IMR-90 (cell line): ENCODE measurements at regions not wholly inside any gene's neighbourhood (a gene's known extent, or its start where the extent isn't known, plus 50 kb on each side); places are given as distances from the start of the nearest gene placed in this dataset.
A peak's percentile ranks its signal among the peaks of the same experiment; 100 is the strongest.

Source experiments
- ATAC-seq: fragments of 200-7000 bp; cut with Tn5 transposase; 2 replicates; pipeline ENCODE4 v1.9.1; 2020; ENCODE audit warnings: low read depth, mild to moderate bottlenecking, moderate library complexity
- BruUV-seq: library from RNA; stranded (reverse); fragments of 400-500 nt; replicated peaks from 2 replicates; lab custom pipeline; 2021; lab: Mats Ljungman, UMichigan
- CTCF ChIA-PET: fragments of 300-600 bp; formaldehyde crosslinking; extraction: SDS; loops from one replicate; lab custom pipeline; 2021; ENCODE audit warnings: antibody characterized with exemption; lab: Yijun Ruan, JAX
- POLR2A ChIA-PET: fragments of 300-600 bp; sonication (Branson Sonifier 250); formaldehyde crosslinking; loops from one replicate; lab custom pipeline; 2022; ENCODE audit warnings: antibody characterized with exemption; ENCODE audit not compliant: unreplicated experiment; lab: Charles Lee
- DNase-seq: peaks from one replicate; pipeline ENCODE4 v3.0.0; 2013
- H2AFZ ChIP-seq: replicated peaks from 2 replicates; pipeline ENCODE3; 2013; ENCODE audit warnings: low read length, mild to moderate bottlenecking; ENCODE audit not compliant: poor library complexity
- H2AK5ac ChIP-seq: 2 replicates; pipeline ENCODE4 v1.6.1; 2013; ENCODE audit warnings: low read depth, low read length, inconsistent platforms
- H2AK9ac ChIP-seq: replicated peaks from 2 replicates; pipeline ENCODE3; 2013; ENCODE audit warnings: mild to moderate bottlenecking, low read depth, low read length, moderate library complexity; ENCODE audit not compliant: poor library complexity
- H2BK120ac ChIP-seq: 2 replicates; pipeline ENCODE4 v1.6.1; 2013; ENCODE audit warnings: low read depth, low read length, inconsistent platforms
- H2BK15ac ChIP-seq: 3 replicates; pipeline ENCODE4 v1.6.1; 2013; ENCODE audit warnings: low read depth, low read length, inconsistent platforms
- H2BK20ac ChIP-seq: 2 replicates; pipeline ENCODE4 v1.6.1; 2013; ENCODE audit warnings: low read depth, mild to moderate bottlenecking, inconsistent platforms, low read length, moderate library complexity
- H2BK5ac ChIP-seq: 2 replicates; pipeline ENCODE4 v1.6.1; 2013; ENCODE audit warnings: mild to moderate bottlenecking, low read depth, low read length, inconsistent platforms; ENCODE audit not compliant: poor library complexity, severe bottlenecking
- H3K14ac ChIP-seq: replicated peaks from 2 replicates; pipeline ENCODE4 v1.6.1; 2013; ENCODE audit warnings: low read depth, low read length, inconsistent platforms
- H3K18ac ChIP-seq: 2 replicates; pipeline ENCODE4 v1.6.1; 2013; ENCODE audit warnings: low read depth, low read length, control low read depth
- H3K23ac ChIP-seq: 2 replicates; pipeline ENCODE4 v1.6.1; 2013; ENCODE audit warnings: low read depth, low read length, inconsistent platforms
- H3K27ac ChIP-seq: 2 replicates; pipeline ENCODE4 v1.5.1; 2013; ENCODE audit warnings: mild to moderate bottlenecking, control low read depth, low read length; ENCODE audit not compliant: insufficient read depth
- H3K27me3 ChIP-seq: 2 replicates; pipeline ENCODE4 v1.6.1; 2013; ENCODE audit warnings: low read length; ENCODE audit not compliant: control insufficient read depth, insufficient read depth
- H3K36me3 ChIP-seq: 2 replicates; pipeline ENCODE4 v1.6.1; 2013; ENCODE audit warnings: low read length, mixed read lengths; ENCODE audit not compliant: control insufficient read depth, insufficient read depth
- H3K4ac ChIP-seq: 2 replicates; pipeline ENCODE4 v1.6.1; 2013; ENCODE audit warnings: low read depth, low read length, inconsistent platforms
- H3K4me1 ChIP-seq: 2 replicates; pipeline ENCODE4 v1.6.1; 2013; ENCODE audit warnings: low read length, mixed read lengths; ENCODE audit not compliant: control insufficient read depth, insufficient read depth
- H3K4me2 ChIP-seq: 2 replicates; pipeline ENCODE4 v1.6.1; 2013; ENCODE audit warnings: low read depth, mild to moderate bottlenecking, control low read depth, low read length, moderate library complexity
- H3K4me3 ChIP-seq: 2 replicates; pipeline ENCODE4 v1.5.1; 2013; ENCODE audit warnings: low read depth, mild to moderate bottlenecking, control low read depth, low read length, moderate library complexity; ENCODE audit not compliant: insufficient read depth
- H3K56ac ChIP-seq: 2 replicates; pipeline ENCODE4 v1.6.1; 2013; ENCODE audit warnings: low read length, inconsistent platforms; ENCODE audit not compliant: insufficient read depth; ENCODE audit errors: extremely low read depth
- H3K79me1 ChIP-seq, 2 experiments: 2 replicates each; pipeline ENCODE4 v1.6.1; 2013; ENCODE audit warnings: low read length in 2 of 2, inconsistent platforms in 1 of 2, low read depth in 1 of 2
- H3K9ac ChIP-seq: 2 replicates; pipeline ENCODE4 v1.6.1; 2013; ENCODE audit warnings: low read depth, low read length, control low read depth
- H3K9me1 ChIP-seq: 2 replicates; pipeline ENCODE4 v1.6.1; 2013; ENCODE audit warnings: low read length, inconsistent platforms; ENCODE audit not compliant: insufficient read depth
- H3K9me3 ChIP-seq: 2 replicates; pipeline ENCODE4 v1.6.1; 2013; ENCODE audit warnings: low read length; ENCODE audit not compliant: control insufficient read depth, insufficient read depth
- H4K20me1 ChIP-seq: 2 replicates; pipeline ENCODE4 v1.6.1; 2013; ENCODE audit warnings: low read length, inconsistent platforms; ENCODE audit not compliant: insufficient read depth
- H4K5ac ChIP-seq: 2 replicates; pipeline ENCODE4 v1.6.1; 2013; ENCODE audit warnings: mild to moderate bottlenecking, low read depth, low read length, control low read depth
- H4K8ac ChIP-seq, 2 experiments: 2 replicates each; pipeline ENCODE4 v1.6.1; 2013; ENCODE audit warnings: low read depth in 2 of 2, low read length in 2 of 2, control low read depth in 1 of 2, inconsistent platforms in 1 of 2
- H4K91ac ChIP-seq: 2 replicates; pipeline ENCODE4 v1.6.1; 2013; ENCODE audit warnings: low read depth, low read length, inconsistent platforms; ENCODE audit not compliant: insufficient read depth
- BHLHE40 ChIP-seq: fragments of 150-350 bp; IDR thresholded peaks from 2 replicates; pipeline ENCODE4 v1.6.1; 2016; ENCODE audit warnings: mild to moderate bottlenecking, low read depth, low read length
- MAZ ChIP-seq: IDR thresholded peaks from 2 replicates; pipeline ENCODE4 v1.6.1; 2012; ENCODE audit warnings: low read depth, mild to moderate bottlenecking, low read length, improper control_type of control experiment, moderate library complexity, borderline replicate concordance
- NFE2L2 ChIP-seq: fragments of 150-350 bp; IDR thresholded peaks from 2 replicates; pipeline ENCODE4 v1.6.1; 2016; ENCODE audit warnings: low read depth, mild to moderate bottlenecking, low read length
- WGBS, 2 experiments: methylation state at CpG; one replicate each; pipeline versions ENCODE4 v1.1.5 to v1.1.7; 2013; ENCODE audit warnings: missing lambda C conversion rate in 2 of 2; ENCODE audit not compliant: insufficient read length in 1 of 2; ENCODE audit errors: extremely low coverage in 2 of 2; 5-methylcytosine and 5-hydroxymethylcytosine counted together
- dilution Hi-C: fragments of 300-500 bp; cut with HindIII; formaldehyde crosslinking; loops from one replicate; pipeline ENCODE4 v1.14.3; 2018; ENCODE audit warnings: low sequenced_read_pairs; ENCODE audit not compliant: unreplicated experiment
- in situ Hi-C: fragments of 300-500 bp; cut with MboI; formaldehyde crosslinking; loops from 3 replicates; pipeline ENCODE4 v1.14.3; 2019; ENCODE audit warnings: low sequenced_read_pairs, inconsistent platforms, mixed read lengths
- intact Hi-C: fragments of 100-400 bp; cut with micrococcal nuclease; formaldehyde crosslinking; loops from 2 replicates; pipeline ENCODE4 v1.10.0; 2022
- TF ChIP-seq, protein P1 (sequence below): conservative IDR thresholded peaks from 2 replicates; pipeline ENCODE4 v1.5.1; 2012; ENCODE audit warnings: mild to moderate bottlenecking, low read depth, low read length, improper control_type of control experiment

DNA sequence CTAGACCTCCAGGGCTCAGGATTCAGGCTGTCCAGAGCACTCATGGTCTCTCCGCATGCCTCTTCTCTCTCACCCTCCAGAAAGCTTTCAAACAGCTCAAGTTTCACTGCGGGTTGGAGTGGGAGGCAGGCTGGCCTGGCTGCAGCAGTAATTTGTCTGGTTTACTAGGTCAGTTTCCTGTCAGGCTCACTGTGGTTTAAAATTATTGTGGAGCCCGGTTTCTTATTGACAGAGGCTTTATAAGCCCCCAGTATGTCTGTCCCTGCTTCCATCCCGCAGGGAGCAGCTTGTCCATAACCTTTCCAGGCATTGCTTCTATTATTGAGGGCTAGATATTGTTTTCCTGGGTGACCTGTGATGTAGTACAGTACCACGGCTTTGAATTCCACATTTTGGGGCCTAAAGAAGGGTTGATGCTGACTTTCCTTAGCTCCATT lies 235.3 kb upstream of the SORL1-AS1 start:
- Histone ChIP-seq H3K14ac (peak overlapping the region; percentile 73; the same call in 1 of the 2 replicates), H3K23ac (no peak overlapping the region; the same call in 1 of the 2 replicates), H3K9ac (no peak overlapping the region), H2AK9ac (no peak overlapping the region), H2BK15ac (no peak overlapping the region), H3K4ac (0 out of 2 replicates have a peak overlapping the region, but pooled peaks have one; percentile 44), H4K8ac (no peak overlapping the region; a peak in 1 of 4 replicates), H3K36me3 (no peaks in the 10 kb centered on the region), H4K20me1 (no peaks in the 10 kb centered on the region), H3K56ac (no peak overlapping the region), H2AK5ac (peak overlapping the region; percentile 59; the same call in 1 of the 2 replicates), H2AFZ (peak overlapping the region; percentile 76), H3K27me3 (no peaks in the 10 kb centered on the region), H3K4me2 (peak overlapping the region; percentile 48), H4K91ac (no peak overlapping the region), H4K5ac (no peak overlapping the region), H3K18ac (no peak overlapping the region), H3K9me1 (no peaks in the 10 kb centered on the region; the same call in 1 of the 2 replicates), H2BK120ac (peak overlapping the region; percentile 54), H2BK20ac (peak overlapping the region; percentile 16; the same call in 1 of the 2 replicates), H3K4me1 (peaks cover 6% of the 10 kb centered on the region), H3K79me1 (no peaks in the 10 kb centered on the region), H3K9me3 (no peaks in the 10 kb centered on the region), H3K27ac (no peak overlapping the region), H2BK5ac (no peak overlapping the region), H3K4me3 (no peak overlapping the region)
- dilution Hi-C loops, result no loop called here
- ChIA-PET POLR2A (no interaction called here), CTCF (interaction anchor here (0.7 kb wide), 2 partner anchors 33 to 492 kb away, joined by 3 read pairs; no protein-coding TSS in a partner anchor)
- intact Hi-C loops, result no loop called here
- BruUV-seq, result no TSS peak
- in situ Hi-C loops, result no loop called here
- TF ChIP-seq, protein P1, sequence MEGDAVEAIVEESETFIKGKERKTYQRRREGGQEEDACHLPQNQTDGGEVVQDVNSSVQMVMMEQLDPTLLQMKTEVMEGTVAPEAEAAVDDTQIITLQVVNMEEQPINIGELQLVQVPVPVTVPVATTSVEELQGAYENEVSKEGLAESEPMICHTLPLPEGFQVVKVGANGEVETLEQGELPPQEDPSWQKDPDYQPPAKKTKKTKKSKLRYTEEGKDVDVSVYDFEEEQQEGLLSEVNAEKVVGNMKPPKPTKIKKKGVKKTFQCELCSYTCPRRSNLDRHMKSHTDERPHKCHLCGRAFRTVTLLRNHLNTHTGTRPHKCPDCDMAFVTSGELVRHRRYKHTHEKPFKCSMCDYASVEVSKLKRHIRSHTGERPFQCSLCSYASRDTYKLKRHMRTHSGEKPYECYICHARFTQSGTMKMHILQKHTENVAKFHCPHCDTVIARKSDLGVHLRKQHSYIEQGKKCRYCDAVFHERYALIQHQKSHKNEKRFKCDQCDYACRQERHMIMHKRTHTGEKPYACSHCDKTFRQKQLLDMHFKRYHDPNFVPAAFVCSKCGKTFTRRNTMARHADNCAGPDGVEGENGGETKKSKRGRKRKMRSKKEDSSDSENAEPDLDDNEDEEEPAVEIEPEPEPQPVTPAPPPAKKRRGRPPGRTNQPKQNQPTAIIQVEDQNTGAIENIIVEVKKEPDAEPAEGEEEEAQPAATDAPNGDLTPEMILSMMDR, result no peak
- TF ChIP-seq NFE2L2 (no peak), MAZ (no peak), BHLHE40 (no peak)
- DNase-seq, result peak; percentile 70
- peak; percentile 100 for ATAC-seq
- no CpG with 5 or more reads among the region's 5 CpGs for WGBS, 2 experiments
